ENCODE measurements at regions not wholly inside any gene's neighbourhood (a gene's known extent, or its start where the extent isn't known, plus 50 kb on each side); places are given as distances from the start of the nearest gene placed in this dataset.

GRCh38 chr9:20187318-20187717 lies 398.5 kb upstream of the SLC24A2 start:
- TF ChIP-seq CTCF (IDR thresholded peaks at IDR 0.05; ENCODE audit: control insufficient read depth, insufficient read depth, low read depth, low read length, missing control alignments), result no peak
- DNase-seq (ENCODE audit: low read depth), result no peak
- no peak overlapping the region for H3K4me3 ChIP-seq (ENCODE audit: control insufficient read depth, low read depth, low read length)

GRCh38 chr9:20186823-20187222 lies 398.0 kb upstream of the SLC24A2 start:
- no peak overlapping the region for H3K4me3 ChIP-seq (ENCODE audit: control insufficient read depth, low read depth, low read length)
- DNase-seq (ENCODE audit: low read depth), result no peak
- TF ChIP-seq CTCF (IDR thresholded peaks at IDR 0.05; ENCODE audit: control insufficient read depth, insufficient read depth, low read depth, low read length, missing control alignments), result no peak

DNA sequence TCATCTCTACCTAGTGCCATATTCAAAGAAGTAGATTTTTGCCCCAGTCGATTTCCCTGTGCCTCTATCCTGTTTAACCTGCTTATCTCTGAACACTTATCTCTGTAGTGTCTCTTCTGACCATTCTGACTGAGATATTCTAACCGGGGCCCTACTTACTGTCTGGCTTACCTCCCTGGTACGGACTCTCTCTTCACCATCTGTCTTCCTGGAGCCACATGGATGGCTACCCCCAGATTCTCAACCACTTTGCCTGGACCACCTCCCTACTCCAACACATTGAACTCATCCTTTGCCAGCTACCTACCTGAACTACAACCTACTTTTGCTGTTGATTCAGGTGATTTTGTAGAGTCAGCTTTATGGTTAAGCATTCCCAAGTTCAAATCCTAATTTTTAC lies 397.4 kb upstream of the SLC24A2 start:
- TF ChIP-seq CTCF (IDR thresholded peaks at IDR 0.05; ENCODE audit: control insufficient read depth, insufficient read depth, low read depth, low read length, missing control alignments), result no peak
- no peak for DNase-seq (ENCODE audit: low read depth)
- no peak overlapping the region for H3K4me3 ChIP-seq (ENCODE audit: control insufficient read depth, low read depth, low read length)

DNA sequence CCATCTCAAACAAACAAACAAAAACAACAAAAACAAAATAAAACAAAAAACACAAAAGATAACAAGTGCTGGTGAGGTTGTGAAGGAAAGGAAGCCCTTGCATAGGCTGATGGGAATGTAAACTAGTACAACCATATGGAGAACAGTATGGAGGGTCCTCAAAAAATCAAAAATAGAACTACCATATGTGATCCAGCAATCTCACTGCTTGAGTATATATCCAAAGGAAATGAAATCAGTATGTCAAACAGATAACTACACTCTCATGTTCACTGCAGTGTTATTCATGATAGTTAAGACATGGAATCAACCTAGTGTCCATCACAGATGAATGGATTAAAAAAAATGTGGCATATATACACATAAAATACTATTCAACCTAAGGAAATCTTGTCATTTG lies 395.7 kb upstream of the SLC24A2 start:
- no peak for DNase-seq (ENCODE audit: low read depth)
- no peak overlapping the region for H3K4me3 ChIP-seq (ENCODE audit: control insufficient read depth, low read depth, low read length)
- TF ChIP-seq CTCF (IDR thresholded peaks at IDR 0.05; ENCODE audit: control insufficient read depth, insufficient read depth, low read depth, low read length, missing control alignments), result no peak

DNA sequence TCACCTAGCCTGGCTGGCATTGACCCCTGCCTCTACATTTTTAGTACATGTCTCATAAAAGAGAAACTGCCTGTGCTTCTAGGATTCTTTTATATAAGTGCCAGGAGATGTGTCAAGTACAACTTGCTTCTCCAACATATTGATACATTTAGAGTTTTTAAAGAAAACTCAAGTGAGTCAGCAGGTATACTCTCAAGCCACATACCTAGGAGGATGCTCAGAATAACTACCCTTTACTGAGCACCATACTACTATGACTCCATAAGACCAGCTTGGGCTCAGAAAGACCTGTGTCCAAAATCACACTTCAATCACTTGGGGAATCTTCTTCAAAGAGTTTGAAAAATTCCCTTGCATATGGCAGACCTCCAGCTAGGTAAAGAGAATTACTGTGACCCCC lies 389.8 kb upstream of the SLC24A2 start:
- no peak overlapping the region for H3K4me3 ChIP-seq (ENCODE audit: control insufficient read depth, low read depth, low read length)
- no peak for DNase-seq (ENCODE audit: low read depth)

DNA sequence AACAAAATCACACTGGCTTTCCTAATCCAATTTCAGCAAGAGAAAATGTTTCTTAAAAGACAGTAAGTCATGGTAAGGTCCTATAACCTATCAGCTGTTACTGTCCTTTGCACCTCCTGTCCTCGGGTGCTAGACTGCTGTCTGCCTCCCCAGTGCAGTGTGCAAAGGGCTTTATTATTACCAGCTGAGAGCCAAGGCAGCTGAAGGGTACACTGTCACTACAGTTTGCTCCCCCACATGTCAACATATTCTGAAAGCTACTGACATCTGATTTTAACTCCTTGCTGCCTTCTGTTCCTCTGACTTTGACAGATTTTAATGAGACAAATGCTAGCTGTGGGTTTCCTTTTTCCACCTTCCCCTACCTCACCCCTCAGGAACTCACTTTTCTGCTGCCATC lies 389.4 kb upstream of the SLC24A2 start:
- no peak overlapping the region for H3K4me3 ChIP-seq (ENCODE audit: control insufficient read depth, low read depth, low read length)
- no peak for TF ChIP-seq CTCF (IDR thresholded peaks at IDR 0.05; ENCODE audit: control insufficient read depth, insufficient read depth, low read depth, low read length, missing control alignments)
- DNase-seq (ENCODE audit: low read depth), result no peak

More for the DNA sequence above, 389.8 kb upstream of the SLC24A2 start:
- TF ChIP-seq CTCF (IDR thresholded peaks at IDR 0.05; ENCODE audit: control insufficient read depth, insufficient read depth, low read depth, low read length, missing control alignments), result no peak

DNA sequence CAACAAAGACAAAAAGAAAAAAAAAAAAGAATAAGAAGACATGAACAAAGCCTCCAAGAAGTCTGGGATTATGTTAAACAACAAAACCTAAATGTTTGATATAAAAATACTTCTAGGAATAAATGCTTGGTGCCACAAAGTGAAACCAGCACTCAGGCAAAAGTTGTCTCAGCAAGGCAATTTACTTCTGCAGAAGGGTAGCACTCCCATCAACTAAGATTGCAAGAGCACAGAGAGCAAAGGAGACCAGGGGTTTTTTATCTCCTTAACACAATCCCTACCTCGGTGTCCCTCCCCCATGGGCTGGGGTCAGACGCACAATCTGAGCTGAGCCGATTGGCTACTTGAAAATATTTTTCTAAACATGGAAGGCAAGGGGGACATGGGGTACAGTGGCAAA lies 381.3 kb upstream of the SLC24A2 start:
- no peak overlapping the region for H3K4me3 ChIP-seq (ENCODE audit: control insufficient read depth, low read depth, low read length)
- DNase-seq (ENCODE audit: low read depth), result no peak
- no peak for TF ChIP-seq CTCF (IDR thresholded peaks at IDR 0.05; ENCODE audit: control insufficient read depth, insufficient read depth, low read depth, low read length, missing control alignments)

Data from AG09309 (cell line).